ENCODE measurements at regions not wholly inside any gene's neighbourhood (a gene's known extent, or its start where the extent isn't known, plus 50 kb on each side); places are given as distances from the start of the nearest gene placed in this dataset.

DNA sequence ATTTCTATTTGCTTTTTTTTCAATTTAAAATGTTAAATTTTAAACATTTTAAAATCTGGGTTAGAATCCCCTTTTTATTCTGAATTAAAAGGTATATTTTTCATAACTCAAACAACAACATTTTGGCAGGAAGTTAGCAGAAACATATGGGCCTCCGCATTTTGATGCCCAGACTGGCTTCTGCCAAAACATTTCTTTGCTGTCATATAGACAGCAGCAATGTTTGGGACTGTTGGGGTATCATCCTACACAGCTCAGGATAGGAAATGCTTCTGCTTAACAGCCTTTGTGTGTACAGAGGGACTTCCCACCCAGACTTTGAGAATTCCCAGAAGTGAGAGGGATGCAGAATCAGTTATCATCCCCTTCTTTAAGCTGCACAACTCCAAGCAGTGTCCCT is 155.4 kb upstream of the PARD3B start:
- Mint-ChIP-seq H3K4me1 (peaks cover 9% of the 10 kb centered on the region), H3K9me3 (peaks cover 15% of the 10 kb centered on the region; the same call in 1 of the 2 replicates), H3K27ac (no peak overlapping the region), H3K36me3 (no peaks in the 10 kb centered on the region), H3K4me3 (no peak overlapping the region), H3K27me3 (ENCODE audit: low read depth) (no peaks in the 10 kb centered on the region)
- ChIA-PET POLR2A (no interaction called here), CTCF (no interaction called here)
- no peak for ATAC-seq
- DNase-seq (ENCODE audit: low spot score), result no peak
- peak; percentile 82 for TF ChIP-seq HMGA2 (CRISPR knock-in tag; IDR thresholded peaks at IDR 0.05)
- TF ChIP-seq, protein P1, sequence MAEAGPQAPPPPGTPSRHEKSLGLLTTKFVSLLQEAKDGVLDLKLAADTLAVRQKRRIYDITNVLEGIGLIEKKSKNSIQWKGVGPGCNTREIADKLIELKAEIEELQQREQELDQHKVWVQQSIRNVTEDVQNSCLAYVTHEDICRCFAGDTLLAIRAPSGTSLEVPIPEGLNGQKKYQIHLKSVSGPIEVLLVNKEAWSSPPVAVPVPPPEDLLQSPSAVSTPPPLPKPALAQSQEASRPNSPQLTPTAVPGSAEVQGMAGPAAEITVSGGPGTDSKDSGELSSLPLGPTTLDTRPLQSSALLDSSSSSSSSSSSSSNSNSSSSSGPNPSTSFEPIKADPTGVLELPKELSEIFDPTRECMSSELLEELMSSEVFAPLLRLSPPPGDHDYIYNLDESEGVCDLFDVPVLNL (CRISPR knock-in tag; IDR thresholded peaks at IDR 0.05; ENCODE audit: borderline replicate concordance, low read depth), result no peak
- TF ChIP-seq, protein P2, sequence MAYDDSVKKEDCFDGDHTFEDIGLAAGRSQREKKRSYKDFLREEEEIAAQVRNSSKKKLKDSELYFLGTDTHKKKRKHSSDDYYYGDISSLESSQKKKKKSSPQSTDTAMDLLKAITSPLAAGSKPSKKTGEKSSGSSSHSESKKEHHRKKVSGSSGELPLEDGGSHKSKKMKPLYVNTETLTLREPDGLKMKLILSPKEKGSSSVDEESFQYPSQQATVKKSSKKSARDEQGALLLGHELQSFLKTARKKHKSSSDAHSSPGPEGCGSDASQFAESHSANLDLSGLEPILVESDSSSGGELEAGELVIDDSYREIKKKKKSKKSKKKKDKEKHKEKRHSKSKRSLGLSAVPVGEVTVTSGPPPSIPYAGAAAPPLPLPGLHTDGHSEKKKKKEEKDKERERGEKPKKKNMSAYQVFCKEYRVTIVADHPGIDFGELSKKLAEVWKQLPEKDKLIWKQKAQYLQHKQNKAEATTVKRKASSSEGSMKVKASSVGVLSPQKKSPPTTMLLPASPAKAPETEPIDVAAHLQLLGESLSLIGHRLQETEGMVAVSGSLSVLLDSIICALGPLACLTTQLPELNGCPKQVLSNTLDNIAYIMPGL (CRISPR knock-in tag; IDR thresholded peaks at IDR 0.05), result no peak
- TF ChIP-seq TEAD4 (CRISPR knock-in tag; IDR thresholded peaks at IDR 0.05), result no peak

DNA sequence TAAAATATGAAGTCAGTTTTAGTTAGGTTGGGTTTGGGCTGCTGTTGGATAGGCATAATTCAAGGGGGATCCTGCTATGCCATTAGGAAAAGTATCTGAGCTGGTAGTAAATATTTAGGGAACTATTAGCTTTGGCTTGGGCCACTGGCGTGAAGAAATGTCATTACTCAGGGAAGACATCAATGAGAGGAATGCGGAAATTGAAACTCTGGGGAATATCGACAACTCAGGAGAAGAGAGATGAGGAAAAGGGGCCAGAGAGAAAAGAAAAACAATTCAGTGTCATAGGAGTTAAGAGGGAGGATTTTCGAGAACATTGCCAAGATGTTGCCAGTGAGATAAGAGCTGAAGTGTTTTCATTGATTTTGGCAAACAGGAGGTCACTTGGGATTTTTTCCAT is 149.7 kb upstream of the PARD3B start:
- CTCF ChIA-PET, result no interaction called here
- Mint-ChIP-seq H3K4me3 (no peak overlapping the region), H3K9me3 (peaks cover 18% of the 10 kb centered on the region), H3K4me1 (no peaks in the 10 kb centered on the region), H3K27me3 (ENCODE audit: low read depth) (no peaks in the 10 kb centered on the region), H3K27ac (no peak overlapping the region), H3K36me3 (no peaks in the 10 kb centered on the region)
- ATAC-seq (no peak), DNase-seq (ENCODE audit: low spot score) (no peak)
- POLR2A ChIA-PET, result no interaction called here
- TF ChIP-seq ZNF263 (CRISPR knock-in tag; IDR thresholded peaks at IDR 0.05; ENCODE audit: low read depth) (no peak), NR1H2 (CRISPR knock-in tag; IDR thresholded peaks at IDR 0.05) (no peak), JAZF1 (CRISPR knock-in tag; IDR thresholded peaks at IDR 0.05) (no peak), OVOL2 (CRISPR knock-in tag; IDR thresholded peaks at IDR 0.05; ENCODE audit: borderline replicate concordance) (no peak), TEAD4 (CRISPR knock-in tag; IDR thresholded peaks at IDR 0.05) (no peak), MXD4 (CRISPR knock-in tag; IDR thresholded peaks at IDR 0.05; ENCODE audit: borderline replicate concordance) (no peak), ZNF396 (CRISPR knock-in tag; IDR thresholded peaks at IDR 0.05; ENCODE audit: borderline replicate concordance) (no peak), SMAD4 (CRISPR knock-in tag; IDR thresholded peaks at IDR 0.05) (no peak), ZNF423 (CRISPR knock-in tag; IDR thresholded peaks at IDR 0.05) (no peak), ELF4 (CRISPR knock-in tag; IDR thresholded peaks at IDR 0.05; ENCODE audit: low read depth) (no peak), EMX1 (CRISPR knock-in tag; IDR thresholded peaks at IDR 0.05) (no peak)
- TF ChIP-seq, protein P3, sequence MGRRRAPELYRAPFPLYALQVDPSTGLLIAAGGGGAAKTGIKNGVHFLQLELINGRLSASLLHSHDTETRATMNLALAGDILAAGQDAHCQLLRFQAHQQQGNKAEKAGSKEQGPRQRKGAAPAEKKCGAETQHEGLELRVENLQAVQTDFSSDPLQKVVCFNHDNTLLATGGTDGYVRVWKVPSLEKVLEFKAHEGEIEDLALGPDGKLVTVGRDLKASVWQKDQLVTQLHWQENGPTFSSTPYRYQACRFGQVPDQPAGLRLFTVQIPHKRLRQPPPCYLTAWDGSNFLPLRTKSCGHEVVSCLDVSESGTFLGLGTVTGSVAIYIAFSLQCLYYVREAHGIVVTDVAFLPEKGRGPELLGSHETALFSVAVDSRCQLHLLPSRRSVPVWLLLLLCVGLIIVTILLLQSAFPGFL (CRISPR knock-in tag; IDR thresholded peaks at IDR 0.05; ENCODE audit: borderline replicate concordance), result no peak
- TF ChIP-seq, protein P4, sequence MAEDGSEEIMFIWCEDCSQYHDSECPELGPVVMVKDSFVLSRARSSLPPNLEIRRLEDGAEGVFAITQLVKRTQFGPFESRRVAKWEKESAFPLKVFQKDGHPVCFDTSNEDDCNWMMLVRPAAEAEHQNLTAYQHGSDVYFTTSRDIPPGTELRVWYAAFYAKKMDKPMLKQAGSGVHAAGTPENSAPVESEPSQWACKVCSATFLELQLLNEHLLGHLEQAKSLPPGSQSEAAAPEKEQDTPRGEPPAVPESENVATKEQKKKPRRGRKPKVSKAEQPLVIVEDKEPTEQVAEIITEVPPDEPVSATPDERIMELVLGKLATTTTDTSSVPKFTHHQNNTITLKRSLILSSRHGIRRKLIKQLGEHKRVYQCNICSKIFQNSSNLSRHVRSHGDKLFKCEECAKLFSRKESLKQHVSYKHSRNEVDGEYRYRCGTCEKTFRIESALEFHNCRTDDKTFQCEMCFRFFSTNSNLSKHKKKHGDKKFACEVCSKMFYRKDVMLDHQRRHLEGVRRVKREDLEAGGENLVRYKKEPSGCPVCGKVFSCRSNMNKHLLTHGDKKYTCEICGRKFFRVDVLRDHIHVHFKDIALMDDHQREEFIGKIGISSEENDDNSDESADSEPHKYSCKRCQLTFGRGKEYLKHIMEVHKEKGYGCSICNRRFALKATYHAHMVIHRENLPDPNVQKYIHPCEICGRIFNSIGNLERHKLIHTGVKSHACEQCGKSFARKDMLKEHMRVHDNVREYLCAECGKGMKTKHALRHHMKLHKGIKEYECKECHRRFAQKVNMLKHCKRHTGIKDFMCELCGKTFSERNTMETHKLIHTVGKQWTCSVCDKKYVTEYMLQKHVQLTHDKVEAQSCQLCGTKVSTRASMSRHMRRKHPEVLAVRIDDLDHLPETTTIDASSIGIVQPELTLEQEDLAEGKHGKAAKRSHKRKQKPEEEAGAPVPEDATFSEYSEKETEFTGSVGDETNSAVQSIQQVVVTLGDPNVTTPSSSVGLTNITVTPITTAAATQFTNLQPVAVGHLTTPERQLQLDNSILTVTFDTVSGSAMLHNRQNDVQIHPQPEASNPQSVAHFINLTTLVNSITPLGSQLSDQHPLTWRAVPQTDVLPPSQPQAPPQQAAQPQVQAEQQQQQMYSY (CRISPR knock-in tag; IDR thresholded peaks at IDR 0.05), result no peak
- TF ChIP-seq, protein P5, sequence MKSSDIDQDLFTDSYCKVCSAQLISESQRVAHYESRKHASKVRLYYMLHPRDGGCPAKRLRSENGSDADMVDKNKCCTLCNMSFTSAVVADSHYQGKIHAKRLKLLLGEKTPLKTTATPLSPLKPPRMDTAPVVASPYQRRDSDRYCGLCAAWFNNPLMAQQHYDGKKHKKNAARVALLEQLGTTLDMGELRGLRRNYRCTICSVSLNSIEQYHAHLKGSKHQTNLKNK (CRISPR knock-in tag; IDR thresholded peaks at IDR 0.05), result no peak
- TF ChIP-seq, protein P1 (CRISPR knock-in tag; IDR thresholded peaks at IDR 0.05; ENCODE audit: borderline replicate concordance, low read depth), result no peak
- TF ChIP-seq, protein P6, sequence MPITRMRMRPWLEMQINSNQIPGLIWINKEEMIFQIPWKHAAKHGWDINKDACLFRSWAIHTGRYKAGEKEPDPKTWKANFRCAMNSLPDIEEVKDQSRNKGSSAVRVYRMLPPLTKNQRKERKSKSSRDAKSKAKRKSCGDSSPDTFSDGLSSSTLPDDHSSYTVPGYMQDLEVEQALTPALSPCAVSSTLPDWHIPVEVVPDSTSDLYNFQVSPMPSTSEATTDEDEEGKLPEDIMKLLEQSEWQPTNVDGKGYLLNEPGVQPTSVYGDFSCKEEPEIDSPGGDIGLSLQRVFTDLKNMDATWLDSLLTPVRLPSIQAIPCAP (CRISPR knock-in tag; IDR thresholded peaks at IDR 0.05), result no peak
- TF ChIP-seq, protein P7, sequence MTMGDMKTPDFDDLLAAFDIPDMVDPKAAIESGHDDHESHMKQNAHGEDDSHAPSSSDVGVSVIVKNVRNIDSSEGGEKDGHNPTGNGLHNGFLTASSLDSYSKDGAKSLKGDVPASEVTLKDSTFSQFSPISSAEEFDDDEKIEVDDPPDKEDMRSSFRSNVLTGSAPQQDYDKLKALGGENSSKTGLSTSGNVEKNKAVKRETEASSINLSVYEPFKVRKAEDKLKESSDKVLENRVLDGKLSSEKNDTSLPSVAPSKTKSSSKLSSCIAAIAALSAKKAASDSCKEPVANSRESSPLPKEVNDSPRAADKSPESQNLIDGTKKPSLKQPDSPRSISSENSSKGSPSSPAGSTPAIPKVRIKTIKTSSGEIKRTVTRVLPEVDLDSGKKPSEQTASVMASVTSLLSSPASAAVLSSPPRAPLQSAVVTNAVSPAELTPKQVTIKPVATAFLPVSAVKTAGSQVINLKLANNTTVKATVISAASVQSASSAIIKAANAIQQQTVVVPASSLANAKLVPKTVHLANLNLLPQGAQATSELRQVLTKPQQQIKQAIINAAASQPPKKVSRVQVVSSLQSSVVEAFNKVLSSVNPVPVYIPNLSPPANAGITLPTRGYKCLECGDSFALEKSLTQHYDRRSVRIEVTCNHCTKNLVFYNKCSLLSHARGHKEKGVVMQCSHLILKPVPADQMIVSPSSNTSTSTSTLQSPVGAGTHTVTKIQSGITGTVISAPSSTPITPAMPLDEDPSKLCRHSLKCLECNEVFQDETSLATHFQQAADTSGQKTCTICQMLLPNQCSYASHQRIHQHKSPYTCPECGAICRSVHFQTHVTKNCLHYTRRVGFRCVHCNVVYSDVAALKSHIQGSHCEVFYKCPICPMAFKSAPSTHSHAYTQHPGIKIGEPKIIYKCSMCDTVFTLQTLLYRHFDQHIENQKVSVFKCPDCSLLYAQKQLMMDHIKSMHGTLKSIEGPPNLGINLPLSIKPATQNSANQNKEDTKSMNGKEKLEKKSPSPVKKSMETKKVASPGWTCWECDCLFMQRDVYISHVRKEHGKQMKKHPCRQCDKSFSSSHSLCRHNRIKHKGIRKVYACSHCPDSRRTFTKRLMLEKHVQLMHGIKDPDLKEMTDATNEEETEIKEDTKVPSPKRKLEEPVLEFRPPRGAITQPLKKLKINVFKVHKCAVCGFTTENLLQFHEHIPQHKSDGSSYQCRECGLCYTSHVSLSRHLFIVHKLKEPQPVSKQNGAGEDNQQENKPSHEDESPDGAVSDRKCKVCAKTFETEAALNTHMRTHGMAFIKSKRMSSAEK (CRISPR knock-in tag; IDR thresholded peaks at IDR 0.05; ENCODE audit: borderline replicate concordance), result no peak
